ENCODE measurements at regions not wholly inside any gene's neighbourhood (a gene's known extent, or its start where the extent isn't known, plus 50 kb on each side); places are given as distances from the start of the nearest gene placed in this dataset.

DNA sequence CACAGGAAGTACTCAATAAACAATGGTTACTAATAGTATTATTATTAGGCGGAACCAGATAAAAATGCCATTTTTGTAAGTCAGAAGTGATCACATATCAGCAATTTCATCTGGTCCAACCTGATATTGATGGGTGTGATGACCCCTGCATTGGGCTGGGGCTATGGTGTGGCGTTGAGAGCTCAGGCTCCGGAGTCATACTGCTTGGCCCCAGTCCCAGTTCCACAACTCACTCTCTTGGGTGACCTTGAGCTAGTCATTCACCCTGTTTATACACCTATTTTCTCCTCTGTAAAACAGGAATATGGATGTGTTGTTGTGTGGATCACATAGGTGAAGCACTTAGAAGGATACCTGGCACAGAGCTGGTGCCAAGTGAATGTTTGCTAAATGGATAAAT, 229.4 kb upstream of the POU3F1 start:
- TF ChIP-seq, protein P1, sequence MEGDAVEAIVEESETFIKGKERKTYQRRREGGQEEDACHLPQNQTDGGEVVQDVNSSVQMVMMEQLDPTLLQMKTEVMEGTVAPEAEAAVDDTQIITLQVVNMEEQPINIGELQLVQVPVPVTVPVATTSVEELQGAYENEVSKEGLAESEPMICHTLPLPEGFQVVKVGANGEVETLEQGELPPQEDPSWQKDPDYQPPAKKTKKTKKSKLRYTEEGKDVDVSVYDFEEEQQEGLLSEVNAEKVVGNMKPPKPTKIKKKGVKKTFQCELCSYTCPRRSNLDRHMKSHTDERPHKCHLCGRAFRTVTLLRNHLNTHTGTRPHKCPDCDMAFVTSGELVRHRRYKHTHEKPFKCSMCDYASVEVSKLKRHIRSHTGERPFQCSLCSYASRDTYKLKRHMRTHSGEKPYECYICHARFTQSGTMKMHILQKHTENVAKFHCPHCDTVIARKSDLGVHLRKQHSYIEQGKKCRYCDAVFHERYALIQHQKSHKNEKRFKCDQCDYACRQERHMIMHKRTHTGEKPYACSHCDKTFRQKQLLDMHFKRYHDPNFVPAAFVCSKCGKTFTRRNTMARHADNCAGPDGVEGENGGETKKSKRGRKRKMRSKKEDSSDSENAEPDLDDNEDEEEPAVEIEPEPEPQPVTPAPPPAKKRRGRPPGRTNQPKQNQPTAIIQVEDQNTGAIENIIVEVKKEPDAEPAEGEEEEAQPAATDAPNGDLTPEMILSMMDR (conservative IDR thresholded peaks at IDR 0.05 in 1 of 2, IDR thresholded peaks at IDR 0.05 in 1 of 2; ENCODE audit: low read depth in 1 of 2, low read length in 2 of 2), result no peak
- TF ChIP-seq EZH2 (IDR thresholded peaks at IDR 0.05; ENCODE audit: low read length, missing control alignments), result no peak

All from fibroblast of lung (primary cell).